ENCODE measurements at regions not wholly inside any gene's neighbourhood (a gene's known extent, or its start where the extent isn't known, plus 50 kb on each side); places are given as distances from the start of the nearest gene placed in this dataset.

DNA sequence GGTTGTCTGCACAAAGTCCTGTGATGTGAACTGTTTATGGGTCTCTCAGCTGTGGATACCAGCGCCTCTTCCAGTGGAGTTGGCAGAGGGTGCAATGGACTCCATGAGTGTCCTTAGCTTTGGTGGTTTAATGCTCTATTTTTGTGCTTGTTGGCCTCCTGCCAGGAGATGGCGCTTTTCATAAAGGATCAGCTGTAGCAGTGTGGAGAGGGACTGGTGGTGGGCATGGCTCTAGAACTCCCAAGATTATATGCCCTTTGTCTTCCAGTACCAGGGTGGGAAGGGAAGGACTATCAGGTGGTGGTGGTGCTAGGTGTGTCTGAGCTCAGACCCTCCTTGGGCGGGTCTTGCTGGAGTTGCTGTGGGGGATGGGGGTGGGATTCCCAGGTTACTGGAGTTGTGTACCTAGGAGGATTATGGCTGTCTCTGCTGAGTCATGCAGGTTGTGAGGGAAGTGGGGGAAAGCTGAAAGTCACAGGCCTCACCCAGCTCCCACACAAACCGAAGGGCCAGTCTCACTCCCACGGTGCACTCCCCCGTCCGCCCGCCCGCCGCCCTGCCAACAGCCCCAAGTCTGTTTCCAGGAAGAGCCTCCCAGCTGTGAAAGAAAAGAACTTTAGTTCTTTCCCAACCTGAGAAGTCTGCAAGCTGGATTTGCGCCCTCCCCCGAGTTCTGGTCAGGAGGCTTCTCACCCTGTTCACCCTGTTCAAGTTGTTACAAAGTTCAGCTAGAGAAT, 108.1 kb downstream of the MARCO start:
- peak in 1 of 2 donors; percentile 23 for DNase-seq
